Activated CD4-positive, alpha-beta T cell treated with anti-CD3 and anti-CD28 coated beads, Interleukin-2, Interleukin-4, amounts not matched to agents 100 ng/mL and 50 ng/mL, durations not matched to agents 16 hours and 8 hours (primary cell): ENCODE measurements at regions not wholly inside any gene's neighbourhood (a gene's known extent, or its start where the extent isn't known, plus 50 kb on each side); places are given as distances from the start of the nearest gene placed in this dataset.
"Not testable (repeated sequence)": the region's sequence is repeated elsewhere in the genome, so short reads cannot be mapped to it uniquely, and the experiment has no call there.

Source experiments
- DNase-seq: peaks from one replicate; pipeline ENCODE4 v3.0.0-alpha.2; 2020; ENCODE audit warnings: low spot score

DNA sequence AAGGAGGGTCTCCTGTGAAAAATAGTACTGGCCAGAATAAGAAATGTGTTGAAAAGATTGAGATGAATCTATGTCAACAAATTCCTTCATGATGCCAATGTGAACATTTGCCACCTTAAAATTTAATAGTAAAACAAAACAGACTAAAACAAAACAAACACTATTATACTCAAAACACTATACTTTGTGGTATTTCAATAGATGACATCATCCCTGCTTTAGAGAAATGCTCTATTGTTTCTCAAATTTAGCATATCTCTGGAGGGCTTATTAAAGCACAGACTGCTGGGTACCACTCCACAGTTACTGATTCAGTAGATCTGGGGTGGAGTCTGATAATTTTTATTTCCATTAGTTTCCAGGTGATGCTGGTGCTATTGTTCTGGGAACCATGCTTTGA is 579.4 kb upstream of the FAM98A start:
- no peak for DNase-seq

DNA sequence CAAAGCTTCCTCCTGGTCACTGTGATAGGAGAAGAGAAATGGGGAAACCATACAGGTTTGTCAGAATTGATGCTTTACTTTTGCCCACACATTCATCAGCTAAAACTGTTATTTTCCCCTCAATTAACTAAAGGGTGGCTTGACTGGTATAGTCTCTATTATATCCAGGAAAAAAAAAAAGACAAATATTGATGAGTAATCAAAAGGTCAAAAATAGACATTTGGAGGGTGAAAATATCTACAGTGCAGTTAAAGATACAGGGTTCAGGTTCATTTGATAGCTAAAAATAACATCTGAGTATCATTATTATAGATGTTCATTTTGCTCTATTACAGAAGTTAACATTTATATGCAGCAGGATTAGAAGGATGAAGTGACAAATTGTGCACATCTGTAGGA is 577.6 kb upstream of the FAM98A start:
- no peak for DNase-seq

DNA sequence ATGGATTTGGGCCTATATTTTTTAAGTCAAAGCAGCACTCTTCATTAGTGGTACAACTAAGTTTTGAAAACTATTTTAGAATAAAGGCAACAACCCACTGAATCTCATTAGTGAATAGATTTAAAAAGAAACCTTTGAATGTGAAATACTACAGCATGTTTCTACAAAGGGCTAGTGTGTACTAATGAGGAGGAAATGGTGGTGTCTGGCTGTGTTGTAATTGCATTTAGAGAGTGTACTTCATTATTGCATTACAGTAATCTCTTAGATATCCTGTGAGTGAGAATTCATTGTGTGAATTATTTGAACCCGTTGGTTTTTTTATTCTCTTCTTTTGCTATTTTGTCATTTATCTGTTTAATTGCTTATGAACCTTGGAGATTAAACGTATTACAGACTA is 575.4 kb upstream of the FAM98A start:
- no peak for DNase-seq

DNA sequence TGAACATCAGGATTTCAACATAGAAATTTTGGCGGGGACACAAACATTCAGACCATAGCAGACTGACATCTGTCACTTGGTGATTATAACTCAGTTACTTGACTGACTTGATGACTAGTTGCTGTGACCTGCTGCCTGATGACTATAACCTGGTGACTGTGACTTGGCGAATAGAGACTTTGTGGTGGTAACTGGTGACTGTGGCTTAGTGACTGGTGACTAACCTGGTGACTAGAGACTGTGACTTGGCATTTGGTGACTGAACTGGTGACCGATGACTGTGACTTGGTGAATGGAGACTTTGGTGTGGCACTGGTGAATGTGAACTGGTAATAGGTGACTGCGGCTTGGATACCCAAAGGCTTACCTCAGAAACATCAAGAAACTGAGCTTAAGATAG is 563.1 kb upstream of the FAM98A start:
- DNase-seq: no peak

DNA sequence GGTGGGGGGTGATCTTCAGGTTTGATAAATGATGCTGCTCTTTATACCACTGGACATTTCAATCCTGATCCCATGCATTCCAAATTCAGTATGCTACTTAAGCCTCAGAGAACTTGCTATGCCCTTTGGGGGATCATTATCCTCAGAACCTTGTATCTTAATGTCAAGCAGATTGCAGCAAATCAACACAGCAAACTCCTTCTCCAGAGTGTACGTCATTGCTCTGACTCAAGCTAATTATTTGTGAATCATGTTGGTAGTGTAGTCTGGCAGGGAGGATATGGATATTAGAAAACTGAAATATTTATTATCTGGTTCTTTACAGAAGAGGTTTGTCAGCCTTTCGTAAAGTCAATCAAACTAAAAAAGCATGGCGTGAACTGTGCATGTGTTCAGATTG is 562.5 kb upstream of the FAM98A start:
- DNase-seq: no peak

- DNase-seq: no peak
These were observed 560.8 kb upstream of the FAM98A start for GRCh38 chr2:34159901-34160300.

DNA sequence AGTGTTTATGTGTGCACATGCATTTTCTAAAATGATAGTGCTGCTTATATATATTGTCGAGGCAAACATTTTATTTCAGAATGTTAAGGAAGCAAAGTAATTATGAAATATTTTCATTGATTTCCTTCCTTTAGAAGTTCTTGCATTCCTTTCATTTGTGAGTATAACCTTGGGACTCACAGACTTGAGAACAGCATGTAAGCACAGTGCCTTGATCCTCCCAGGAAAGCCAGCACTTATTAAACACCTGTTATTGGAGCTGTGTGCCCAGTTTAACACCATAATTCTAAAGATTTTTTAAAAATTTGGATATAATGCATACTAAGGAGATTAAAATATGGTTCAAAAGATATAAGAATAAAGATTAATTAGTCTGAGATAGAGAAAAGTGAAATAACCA is 554.4 kb upstream of the FAM98A start:
- DNase-seq: no peak

- no peak for DNase-seq
These were observed 548.7 kb upstream of the FAM98A start for GRCh38 chr2:34147780-34148179.

- DNase-seq: no peak
These were observed 544.0 kb upstream of the FAM98A start for GRCh38 chr2:34143149-34143548.

GRCh38 chr2:34142531-34143008 is 543.5 kb upstream of the FAM98A start:
- DNase-seq: not testable (repeated sequence)

DNA sequence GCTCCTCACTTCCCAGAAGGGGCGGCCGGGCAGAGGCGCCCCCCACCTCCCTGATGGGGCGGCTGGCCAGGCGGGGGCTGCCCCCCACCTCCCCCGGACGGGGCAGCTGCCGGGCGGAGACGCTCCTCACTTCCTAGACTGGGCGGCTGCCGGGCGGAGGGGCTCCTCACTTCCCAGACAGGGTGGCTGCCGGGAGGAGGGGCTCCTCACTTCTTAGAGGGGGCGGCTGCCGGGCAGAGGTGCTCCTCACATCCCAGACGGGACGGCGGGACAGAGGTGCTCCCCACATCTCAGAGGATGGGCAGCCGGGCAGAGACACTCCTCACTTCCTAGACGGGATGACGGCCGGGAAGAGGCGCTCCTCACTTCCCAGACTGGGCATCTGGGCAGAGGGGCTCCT is 534.0 kb upstream of the FAM98A start:
- not testable (repeated sequence) for DNase-seq

GRCh38 chr2:34126279-34126678 is 527.2 kb upstream of the FAM98A start:
- DNase-seq: no peak

GRCh38 chr2:34123996-34124785 is 525.1 kb upstream of the FAM98A start:
- no peak for DNase-seq

DNA sequence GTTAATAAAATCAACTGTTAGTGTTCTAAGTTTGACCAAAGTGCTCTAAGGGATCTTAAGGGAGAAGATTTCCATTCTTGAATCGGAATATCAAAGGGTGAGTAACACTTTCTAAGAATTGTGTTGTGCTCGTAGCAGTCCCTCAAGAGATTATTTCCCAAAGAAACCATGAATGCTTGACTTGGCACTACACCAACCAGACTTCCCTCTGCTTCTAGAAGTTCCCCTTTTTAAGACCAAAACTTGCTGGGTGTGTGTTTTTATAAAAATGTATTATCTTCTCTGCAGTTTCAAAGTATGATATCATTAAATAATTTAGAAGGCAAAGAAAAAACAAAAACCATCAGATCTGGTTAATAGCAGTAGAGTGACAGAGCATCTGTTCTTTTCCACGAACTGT is 522.0 kb upstream of the FAM98A start:
- DNase-seq: no peak

DNA sequence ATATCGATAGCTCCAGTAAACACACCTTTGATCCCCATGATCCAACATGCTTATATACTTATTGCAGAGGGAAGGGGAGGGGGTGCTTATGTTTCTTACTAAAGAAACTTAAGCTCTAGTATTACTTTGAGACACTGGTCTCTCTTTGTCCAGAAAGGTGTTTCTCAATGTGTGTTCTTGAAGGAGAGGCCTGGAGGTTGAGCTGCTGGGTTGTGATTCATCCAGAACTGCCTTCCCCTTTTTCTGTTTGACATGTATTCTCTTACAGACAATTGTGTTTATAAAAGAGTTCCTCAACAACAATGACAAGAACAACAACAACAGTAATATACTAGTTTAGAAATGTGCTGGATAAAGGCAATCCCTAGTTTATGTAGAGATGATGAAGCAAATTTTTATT is 516.0 kb upstream of the FAM98A start:
- no peak for DNase-seq

DNA sequence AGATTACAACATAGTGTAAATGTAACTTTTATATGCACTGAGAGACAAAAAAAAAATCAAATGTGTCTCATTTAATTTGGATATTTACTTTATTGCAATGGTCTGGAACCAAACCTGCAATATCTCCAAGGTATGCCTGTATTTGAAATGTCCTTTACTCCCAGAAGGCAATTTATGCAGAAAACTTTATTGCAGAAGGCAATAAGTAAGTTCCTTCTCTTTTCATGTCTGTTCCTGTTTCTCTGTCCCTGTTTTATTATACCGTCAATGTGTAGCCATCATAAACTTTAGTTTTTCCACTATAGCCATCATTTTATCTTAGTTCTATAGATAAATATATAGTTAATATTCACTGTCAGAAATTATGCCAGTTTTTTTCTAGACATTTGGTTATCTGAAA is 513.1 kb upstream of the FAM98A start:
- DNase-seq: no peak

DNA sequence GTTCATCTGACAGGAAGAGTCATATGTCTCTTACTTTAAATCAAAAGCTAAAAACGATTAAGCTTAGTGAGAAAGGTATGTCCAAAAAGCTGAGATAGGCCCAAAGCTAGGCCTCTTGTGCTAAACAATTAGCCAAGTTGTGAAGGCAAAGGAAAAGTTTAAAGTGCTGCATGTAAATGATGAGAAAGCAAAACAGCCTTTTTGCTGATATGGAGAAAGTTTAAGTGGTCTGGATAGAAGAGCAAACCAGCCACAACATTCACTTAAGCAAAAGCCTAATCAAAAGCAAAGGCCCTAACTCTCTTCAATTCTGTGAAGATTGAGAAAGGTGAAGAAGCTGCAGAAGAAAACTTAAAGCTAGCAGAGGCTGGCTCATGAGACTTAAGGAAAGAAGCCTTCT is 511.3 kb upstream of the FAM98A start:
- no peak for DNase-seq

- DNase-seq: no peak
These were observed 508.7 kb upstream of the FAM98A start for GRCh38 chr2:34107811-34108210.

DNA sequence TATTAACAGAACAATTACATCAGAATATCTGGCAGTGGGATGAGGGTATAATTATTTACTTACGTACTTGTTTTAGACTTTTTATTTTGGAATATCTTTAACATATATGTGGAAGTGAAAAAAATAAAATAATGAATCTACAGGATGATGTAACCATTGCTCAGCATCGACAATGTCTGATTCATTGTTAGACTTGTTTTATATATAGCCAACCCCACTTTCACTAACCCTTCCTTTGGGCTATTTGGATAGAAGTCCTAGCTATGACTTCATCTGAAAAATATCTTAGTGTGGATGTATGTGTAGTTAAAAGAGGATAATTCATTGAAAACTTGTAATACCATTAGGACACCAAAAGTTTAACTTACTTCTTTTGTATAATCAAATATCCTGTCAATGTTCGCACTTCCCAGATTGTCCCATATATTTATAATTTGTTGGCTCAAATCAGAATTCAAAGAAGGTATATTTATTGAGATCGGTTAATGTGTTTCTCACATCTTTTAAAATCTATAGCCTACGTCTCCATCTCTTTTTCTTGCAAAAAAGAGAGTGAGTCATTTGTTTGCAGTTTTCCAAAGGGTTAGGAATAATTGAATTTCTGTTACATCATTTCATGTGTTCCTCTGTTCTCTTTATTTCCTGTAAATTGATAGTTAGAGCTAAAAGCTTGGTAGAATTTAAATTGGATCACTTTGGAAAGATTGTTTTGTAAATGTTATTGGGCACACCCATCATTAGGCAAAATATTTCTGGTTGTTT is 506.1 kb upstream of the FAM98A start:
- DNase-seq: no peak

DNA sequence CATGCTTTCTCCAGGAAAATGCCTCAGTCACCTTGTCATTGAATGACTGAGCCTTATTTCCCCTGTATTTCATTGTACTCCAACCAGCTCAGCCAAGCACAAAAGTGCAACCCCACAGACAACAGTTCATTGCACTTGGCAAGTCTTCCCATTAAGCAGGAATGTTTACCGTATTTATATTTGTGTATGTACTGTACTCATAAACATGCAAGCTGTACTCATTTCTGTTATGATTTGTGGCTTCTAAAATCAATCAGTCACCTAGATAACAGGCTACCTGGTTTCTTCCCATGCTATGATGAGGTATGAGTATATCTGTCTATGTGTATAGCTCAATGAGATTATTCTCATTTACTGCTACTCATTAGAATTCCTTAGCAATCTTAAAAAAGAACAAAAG is 505.5 kb upstream of the FAM98A start:
- no peak for DNase-seq

DNA sequence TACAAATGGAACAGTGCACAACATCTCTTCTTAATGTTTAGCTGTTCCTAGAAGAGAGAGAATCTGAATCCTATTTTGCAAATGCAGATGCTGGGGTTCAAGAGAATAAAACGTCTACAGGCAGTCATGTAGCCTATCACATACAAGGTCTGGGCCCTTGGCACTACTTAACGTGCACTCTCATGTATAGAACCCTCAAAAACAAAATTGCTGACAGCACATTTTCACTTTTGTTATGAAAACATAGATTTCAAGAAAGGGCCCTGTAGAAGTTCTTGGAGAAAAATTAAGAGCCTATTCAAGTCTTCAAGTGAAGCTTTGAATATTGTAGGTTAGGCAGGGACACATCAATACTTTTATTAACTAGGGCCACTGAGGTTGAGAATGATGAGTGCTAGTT is 504.3 kb upstream of the FAM98A start:
- no peak for DNase-seq

DNA sequence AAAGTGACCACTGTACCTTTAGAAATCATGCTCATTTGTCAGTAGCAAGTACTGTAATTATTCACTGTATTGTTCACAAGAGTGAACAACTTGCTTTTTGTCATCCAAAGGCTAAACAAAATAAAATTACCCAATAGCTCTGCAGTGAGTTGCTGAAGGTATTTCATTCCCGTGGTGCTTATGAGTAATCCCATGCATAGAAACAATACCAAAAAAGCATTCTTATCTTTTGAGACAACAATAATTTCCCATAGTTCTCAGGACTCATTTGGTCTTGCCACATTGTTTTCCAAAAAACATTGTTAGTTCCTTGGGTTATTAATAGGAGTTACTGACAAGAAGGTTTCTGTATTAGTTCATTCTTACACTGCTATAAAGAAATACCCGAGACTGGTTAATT is 503.2 kb upstream of the FAM98A start:
- DNase-seq: no peak

GRCh38 chr2:34099377-34099776 is 500.3 kb upstream of the FAM98A start:
- DNase-seq: no peak

DNA sequence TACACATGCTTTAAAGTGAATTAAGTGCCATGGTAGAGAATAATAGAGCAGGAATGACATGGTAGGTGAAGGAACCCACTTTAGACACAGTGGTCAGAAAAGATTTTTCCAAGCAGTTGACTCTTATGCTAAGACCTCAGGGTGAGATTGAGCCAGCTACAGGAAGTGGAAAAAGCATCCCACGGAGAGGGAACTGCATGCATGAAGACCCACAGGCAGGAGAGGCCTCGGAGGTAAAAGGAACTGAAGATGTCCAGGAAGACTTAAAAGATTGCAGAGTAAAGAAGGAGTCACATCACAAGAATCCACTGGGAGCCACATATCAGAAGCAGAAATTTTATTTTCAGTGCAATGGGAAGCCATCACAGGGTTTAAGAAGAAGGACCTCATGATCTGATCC is 499.2 kb upstream of the FAM98A start:
- DNase-seq: no peak
